A549 (cell line): ENCODE measurements at regions not wholly inside any gene's neighbourhood (a gene's known extent, or its start where the extent isn't known, plus 50 kb on each side); places are given as distances from the start of the nearest gene placed in this dataset.

ENCODE experiments used
- CEBPB ChIP-seq, 2 experiments: fragments of >200 bp in 1 of 2; sonication (Bioruptor Twin) in 1 of 2; formaldehyde crosslinking in 1 of 2; IDR thresholded peaks; 2 replicates each; pipeline ENCODE4 v1.6.1; 2012 to 2016
- CTCF ChIP-seq: fragments of >200 bp; sonication (Bioruptor Twin); formaldehyde crosslinking; IDR thresholded peaks from 3 replicates; pipeline ENCODE4 v1.5.1; 2016
- GATA3 ChIP-seq: IDR thresholded peaks from 2 replicates; pipeline ENCODE4 v1.6.1; 2012; ENCODE audit warnings: borderline replicate concordance
- KDM1A ChIP-seq: fragments of 200-600 bp; sonication (generic); IDR thresholded peaks from 2 replicates; pipeline ENCODE4 v1.6.1; 2016; ENCODE audit warnings: low read depth, mild to moderate bottlenecking
- MAX ChIP-seq: IDR thresholded peaks from 2 replicates; pipeline ENCODE4 v1.6.1; 2012
- NFE2L2 ChIP-seq: fragments of 150-350 bp; conservative IDR thresholded peaks from 2 replicates; pipeline ENCODE4 v1.6.1; 2014; ENCODE audit warnings: low read length
- POLR2A ChIP-seq: IDR thresholded peaks from 2 replicates; pipeline ENCODE4 v1.6.1; 2012; ENCODE audit warnings: mild to moderate bottlenecking, low read length
- REST ChIP-seq: fragments of 200-600 bp; sonication (generic); IDR thresholded peaks from 2 replicates; pipeline ENCODE4 v1.6.1; 2016; ENCODE audit warnings: antibody characterized with exemption, mild to moderate bottlenecking, moderate library complexity
- SREBF2 ChIP-seq: fragments of 450-650 bp; IDR thresholded peaks from 2 replicates; pipeline ENCODE4 v1.6.1; 2014; ENCODE audit warnings: mild to moderate bottlenecking, moderate library complexity

- no peak for TF ChIP-seq MAX
- peak; percentile 54 for TF ChIP-seq CTCF
- TF ChIP-seq CEBPB (IDR thresholded peaks at IDR 0.05) = no peak
- TF ChIP-seq GATA3 = no peak
- TF ChIP-seq REST = no peak
- TF ChIP-seq POLR2A = no peak
- TF ChIP-seq NFE2L2 = no peak
- no peak for TF ChIP-seq KDM1A
- TF ChIP-seq SREBF2 = no peak
Measured at GRCh38 chrX:36867143-36867542, 141.0 kb upstream of the FAM47C start.
